Fibroblast of pulmonary artery (primary cell): ENCODE measurements at regions not wholly inside any gene's neighbourhood (a gene's known extent, or its start where the extent isn't known, plus 50 kb on each side); places are given as distances from the start of the nearest gene placed in this dataset.
"Not testable (repeated sequence)": the region's sequence is repeated elsewhere in the genome, so short reads cannot be mapped to it uniquely, and the experiment has no call there.

Experiments
- DNase-seq: peaks from one replicate; pipeline ENCODE4 v3.0.0-alpha.2; 2010; ENCODE audit warnings: low read depth
- H3K4me3 ChIP-seq: replicated peaks from 2 replicates; pipeline ENCODE4 v1.5.1; 2011; ENCODE audit warnings: low read depth, mild to moderate bottlenecking, control low read depth, low read length, moderate library complexity
- TF ChIP-seq, protein P1 (sequence below): IDR thresholded peaks from 2 replicates; pipeline ENCODE4 v1.5.1; 2011; ENCODE audit warnings: mild to moderate bottlenecking, control low read depth, low read length, inconsistent platforms; ENCODE audit errors: missing control alignments

DNA sequence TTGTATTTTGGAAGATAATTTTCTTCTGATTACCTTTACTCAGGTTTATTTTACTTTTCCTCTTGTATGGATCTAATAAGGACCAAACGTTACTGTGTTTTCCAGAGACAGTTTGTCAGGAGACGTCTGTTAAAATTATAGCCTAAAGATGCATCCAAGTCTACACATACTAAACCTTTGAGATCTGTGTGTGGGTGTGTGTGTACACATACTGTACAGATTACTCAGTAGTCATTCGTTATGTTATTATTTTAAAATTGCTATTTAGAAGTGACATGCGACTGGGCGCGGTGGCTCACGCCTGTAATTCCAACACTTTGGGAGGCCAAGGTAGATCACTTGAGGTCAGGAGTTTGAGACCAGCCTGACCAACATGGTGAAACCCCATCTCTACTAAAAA, 51.6 kb upstream of the CNTLN start:
- no peak for DNase-seq
- TF ChIP-seq, protein P1, sequence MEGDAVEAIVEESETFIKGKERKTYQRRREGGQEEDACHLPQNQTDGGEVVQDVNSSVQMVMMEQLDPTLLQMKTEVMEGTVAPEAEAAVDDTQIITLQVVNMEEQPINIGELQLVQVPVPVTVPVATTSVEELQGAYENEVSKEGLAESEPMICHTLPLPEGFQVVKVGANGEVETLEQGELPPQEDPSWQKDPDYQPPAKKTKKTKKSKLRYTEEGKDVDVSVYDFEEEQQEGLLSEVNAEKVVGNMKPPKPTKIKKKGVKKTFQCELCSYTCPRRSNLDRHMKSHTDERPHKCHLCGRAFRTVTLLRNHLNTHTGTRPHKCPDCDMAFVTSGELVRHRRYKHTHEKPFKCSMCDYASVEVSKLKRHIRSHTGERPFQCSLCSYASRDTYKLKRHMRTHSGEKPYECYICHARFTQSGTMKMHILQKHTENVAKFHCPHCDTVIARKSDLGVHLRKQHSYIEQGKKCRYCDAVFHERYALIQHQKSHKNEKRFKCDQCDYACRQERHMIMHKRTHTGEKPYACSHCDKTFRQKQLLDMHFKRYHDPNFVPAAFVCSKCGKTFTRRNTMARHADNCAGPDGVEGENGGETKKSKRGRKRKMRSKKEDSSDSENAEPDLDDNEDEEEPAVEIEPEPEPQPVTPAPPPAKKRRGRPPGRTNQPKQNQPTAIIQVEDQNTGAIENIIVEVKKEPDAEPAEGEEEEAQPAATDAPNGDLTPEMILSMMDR, result no peak
- no peak overlapping the region for H3K4me3 ChIP-seq

DNA sequence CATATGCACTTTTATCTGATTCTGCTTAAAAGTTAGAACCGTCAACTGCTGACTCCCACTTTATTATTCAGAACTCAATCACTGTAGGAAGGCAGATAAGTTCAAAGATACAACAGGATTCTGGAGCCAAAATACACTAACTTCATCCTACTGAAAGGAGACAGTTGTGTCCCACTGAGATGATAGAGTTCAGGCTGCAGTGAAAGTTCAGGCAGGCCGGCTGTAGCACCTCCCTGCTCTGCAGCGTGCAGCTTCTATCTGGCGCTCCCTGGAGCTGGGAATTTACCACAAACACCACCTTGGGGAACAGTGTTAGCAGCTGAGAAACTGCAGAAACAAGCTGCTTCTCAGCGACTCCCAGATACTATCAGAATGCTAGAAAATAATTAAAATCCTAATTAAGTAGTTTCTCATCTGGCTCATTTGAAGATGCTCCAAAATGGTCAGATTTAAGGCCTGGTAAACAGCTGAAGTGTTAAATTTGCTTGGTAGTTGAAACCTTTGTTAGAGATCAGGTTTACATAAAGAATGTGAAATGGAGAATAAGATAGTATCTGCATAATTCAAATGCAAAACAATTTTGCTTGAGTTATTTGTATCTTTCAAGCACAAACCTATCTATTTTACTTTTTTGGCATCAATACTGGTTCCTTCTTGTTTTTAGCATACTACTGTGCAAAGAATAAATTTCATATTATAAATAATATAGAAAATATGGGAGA, 52.3 kb upstream of the CNTLN start:
- DNase-seq, result peak; percentile 32
- TF ChIP-seq, protein P1, result peak; percentile 27
- H3K4me3 ChIP-seq, result no peak overlapping the region

DNA sequence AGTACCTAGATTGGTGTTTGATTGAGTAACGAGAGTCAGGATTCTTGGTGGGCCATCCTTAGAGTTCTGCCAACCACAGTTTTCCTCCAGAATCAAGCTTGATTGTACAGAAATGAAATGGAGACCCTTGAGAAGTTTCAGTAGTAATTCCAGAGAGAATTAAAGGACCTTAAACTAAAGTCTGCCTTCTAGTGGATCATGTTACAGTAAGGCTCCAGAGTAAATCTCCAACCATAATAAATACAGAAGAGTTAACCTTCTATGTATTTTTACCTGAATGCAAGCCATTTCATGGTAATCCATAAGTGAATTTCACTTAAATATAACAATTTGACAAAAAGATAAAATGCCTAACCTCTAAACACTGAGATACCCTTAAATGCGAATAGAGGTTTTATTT, 53.0 kb upstream of the CNTLN start:
- no peak overlapping the region for H3K4me3 ChIP-seq
- DNase-seq, result no peak
- TF ChIP-seq, protein P1, result no peak

- TF ChIP-seq, protein P1, result no peak
- H3K4me3 ChIP-seq, result no peak overlapping the region
- no peak for DNase-seq
These were observed 53.5 kb upstream of the CNTLN start for GRCh38 chr9:17081351-17081750.

DNA sequence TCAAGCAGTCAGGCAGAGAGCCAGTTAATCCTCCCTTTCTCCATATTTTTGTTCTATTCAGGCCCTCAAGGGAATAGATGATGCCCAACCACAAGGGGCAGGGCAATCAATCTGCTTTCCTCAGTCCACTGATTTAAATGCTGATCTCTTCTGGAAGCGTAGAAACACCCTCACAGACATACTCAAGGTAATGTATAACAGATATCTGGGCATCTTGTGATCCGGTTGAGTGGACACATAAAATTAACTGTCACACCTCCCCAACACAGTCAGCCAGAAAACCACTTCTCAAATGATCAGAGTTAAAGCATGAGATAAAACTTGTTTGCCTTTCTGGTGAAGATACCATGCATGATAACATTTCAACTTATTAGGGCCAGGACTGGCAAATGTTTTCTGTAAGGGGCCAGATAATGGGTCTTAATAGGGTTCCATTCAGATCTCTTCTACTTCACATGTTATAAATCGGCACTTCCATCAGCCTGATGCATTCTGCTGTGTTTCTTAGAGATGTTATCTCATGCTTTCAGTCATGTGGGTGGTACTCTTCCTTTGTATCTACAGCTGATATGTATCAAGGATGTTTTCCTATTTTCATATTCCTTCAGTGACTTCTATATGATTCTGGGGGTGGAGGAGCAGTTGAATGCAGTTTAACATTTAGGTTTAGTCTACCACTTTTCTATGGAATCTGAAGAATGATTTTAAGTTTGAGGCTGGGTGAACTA, 58.9 kb upstream of the CNTLN start:
- H3K4me3 ChIP-seq, result no peak overlapping the region
- TF ChIP-seq, protein P1, result no peak
- no peak for DNase-seq

- no peak for DNase-seq
- H3K4me3 ChIP-seq, result no peak overlapping the region
- TF ChIP-seq, protein P1, result no peak
These were observed 59.6 kb upstream of the CNTLN start for GRCh38 chr9:17075146-17075757.

DNA sequence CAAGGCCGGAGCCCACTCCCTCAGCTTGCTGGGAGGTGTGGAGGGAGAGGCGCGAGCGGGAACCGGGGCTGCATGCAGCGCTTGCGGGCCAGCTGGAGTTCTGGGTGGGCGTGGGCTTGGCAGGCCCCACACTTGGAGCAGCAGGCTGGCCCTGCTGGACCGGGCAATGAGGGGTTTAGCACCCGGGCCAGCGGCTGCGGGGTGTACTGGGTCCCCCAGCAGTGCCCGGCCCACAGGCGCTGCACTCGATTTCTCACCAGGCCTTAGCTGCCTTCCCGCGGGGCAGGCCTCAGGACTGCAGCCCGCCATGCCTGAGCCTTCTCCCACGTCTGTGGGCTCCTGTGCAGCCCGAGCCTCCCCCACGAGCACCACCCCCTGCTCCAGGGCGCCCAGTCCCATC, 62.3 kb upstream of the CNTLN start:
- DNase-seq, H3K4me3 ChIP-seq: not testable (repeated sequence)
